M059J (cell line): ENCODE measurements at regions not wholly inside any gene's neighbourhood (a gene's known extent, or its start where the extent isn't known, plus 50 kb on each side); places are given as distances from the start of the nearest gene placed in this dataset.
"Not testable (repeated sequence)": the region's sequence is repeated elsewhere in the genome, so short reads cannot be mapped to it uniquely, and the experiment has no call there.

ENCODE experiments used
- DNase-seq: peaks from one replicate; pipeline ENCODE4 v3.0.0-alpha.2; 2012; ENCODE audit warnings: low read depth

DNA sequence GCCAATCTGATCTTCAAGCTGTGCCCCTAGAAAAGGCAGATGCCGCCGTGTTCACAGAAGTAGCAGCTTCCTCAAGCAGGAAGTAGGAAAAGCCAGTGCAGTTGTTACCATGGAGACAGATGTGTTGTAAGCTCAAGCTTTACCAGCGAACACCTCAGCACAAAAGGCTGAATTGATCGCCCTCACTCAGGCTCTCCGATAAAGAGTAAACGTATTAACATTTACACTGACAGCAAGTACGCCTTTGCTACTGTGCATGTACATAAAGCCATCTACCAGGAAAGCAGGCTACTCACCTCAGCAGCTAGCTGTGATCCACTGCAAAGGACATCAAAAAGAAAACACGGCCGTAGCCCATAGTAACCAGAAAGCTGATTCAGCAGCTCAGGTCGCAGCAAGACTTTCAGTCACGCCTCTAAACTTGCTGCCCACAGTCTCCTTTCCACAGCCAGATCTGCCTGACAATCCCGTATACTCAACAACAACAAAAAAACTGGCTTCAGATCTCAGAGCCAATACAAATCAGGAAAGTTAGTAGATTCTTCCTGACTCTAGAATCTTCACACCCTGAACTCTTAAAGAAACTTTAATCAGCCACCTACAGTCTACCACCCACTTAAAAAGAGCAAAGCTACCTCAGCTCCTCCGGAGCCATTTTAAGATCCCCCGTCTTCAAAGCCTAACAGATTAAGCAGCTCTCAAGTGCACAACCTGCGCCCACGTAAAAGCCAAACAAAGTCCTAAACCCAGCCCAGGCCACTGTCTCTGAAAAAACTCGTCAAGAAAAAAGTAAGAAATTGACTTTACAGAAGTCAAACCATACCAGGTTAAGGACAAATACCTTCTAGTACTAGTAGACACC lies 160.0 kb downstream of the DEFB131A start:
- peak; percentile 14 for DNase-seq

DNA sequence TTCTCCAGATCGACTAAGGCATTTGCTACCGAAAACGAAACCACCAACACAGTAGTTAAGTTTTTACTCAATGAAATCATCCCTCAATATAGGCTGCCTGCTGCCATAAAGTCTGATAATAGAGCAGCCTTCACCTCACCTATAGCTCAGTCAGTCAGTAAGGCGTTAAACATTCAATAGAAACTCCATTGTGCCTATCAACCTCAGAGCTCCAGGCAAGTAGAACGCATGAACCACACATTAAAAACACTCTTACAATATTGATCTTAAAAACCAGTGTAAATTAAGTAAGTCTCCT lies 160.6 kb downstream of the DEFB131A start:
- DNase-seq = not testable (repeated sequence)

DNA sequence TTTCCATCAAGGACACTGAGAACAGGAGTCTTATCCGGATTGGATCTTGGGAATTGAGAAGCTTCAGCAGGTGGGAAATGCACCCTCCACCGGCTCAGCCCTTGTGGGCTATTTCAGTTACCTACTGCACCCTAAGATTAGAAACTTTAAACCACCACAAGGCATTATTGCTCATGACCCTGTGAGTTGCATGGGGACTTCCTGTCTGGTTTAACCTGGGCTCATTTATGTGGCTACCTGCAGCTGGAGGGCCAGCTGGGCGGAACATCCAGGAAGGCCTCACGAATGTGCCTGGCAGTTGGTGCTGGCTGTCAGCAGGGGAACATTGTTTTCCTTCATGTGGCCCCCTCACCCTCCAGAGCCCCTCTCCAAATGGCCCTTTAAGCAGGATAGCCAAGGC lies 164.1 kb downstream of the DEFB131A start:
- no peak for DNase-seq

DNA sequence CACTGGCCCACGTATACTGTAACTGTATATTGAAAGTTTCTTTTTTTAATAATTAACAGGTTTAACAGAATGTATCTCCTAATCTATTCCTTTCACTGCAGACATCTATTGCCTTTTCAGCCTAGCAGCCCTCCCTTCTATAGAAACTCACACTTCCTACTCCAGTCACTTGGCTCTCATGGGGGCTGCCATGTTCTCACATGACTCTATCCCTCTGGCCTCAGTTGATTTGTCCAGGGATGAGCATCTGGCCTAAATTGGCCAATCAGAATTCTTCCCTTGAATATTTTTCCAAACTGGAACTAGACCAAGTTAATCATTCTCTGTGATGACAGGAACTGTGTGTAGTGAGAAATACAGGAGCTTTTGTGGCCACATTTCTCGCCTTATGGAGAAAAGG lies 166.1 kb downstream of the DEFB131A start:
- not testable (repeated sequence) for DNase-seq

DNA sequence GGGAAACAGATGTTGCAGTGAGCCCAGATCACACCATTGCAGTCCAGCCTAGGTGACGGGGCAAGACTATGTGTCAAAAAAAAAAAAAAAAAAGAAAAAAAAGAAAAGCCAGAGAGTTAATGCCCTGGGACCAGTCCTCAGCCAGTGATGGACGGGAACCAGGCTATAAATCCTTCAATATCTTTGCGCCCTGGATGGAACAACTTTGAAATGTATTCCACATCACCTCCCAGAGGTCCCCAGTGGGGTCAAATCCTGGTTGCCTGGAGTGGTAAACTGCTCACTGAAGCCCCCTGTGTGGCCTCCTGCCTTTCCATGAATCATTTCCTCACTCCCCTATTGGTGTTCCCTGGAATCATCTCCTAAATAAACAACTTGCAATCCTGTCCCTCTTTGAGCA lies 166.9 kb downstream of the DEFB131A start:
- DNase-seq = no peak

DNA sequence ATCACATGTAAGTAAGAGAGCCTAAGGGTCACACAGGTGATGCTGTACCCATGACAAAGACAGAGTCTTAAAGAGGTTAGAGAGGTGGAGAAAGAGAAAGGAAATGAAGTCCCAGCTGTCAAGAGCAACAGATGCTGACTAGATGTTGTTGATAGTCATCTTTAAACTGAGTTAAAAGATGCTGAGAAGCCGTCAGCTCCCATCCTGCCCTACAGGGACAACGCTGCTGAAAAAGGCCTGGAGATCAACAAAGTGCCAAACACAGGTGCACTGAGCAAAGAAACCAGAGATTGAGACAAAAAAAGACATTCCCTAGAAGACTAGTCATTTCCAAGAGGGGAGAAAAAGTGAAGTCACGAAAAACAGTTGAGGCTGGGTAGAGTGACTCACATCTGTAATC lies 145.0 kb upstream of the DRD5 start:
- DNase-seq = not testable (repeated sequence)

DNA sequence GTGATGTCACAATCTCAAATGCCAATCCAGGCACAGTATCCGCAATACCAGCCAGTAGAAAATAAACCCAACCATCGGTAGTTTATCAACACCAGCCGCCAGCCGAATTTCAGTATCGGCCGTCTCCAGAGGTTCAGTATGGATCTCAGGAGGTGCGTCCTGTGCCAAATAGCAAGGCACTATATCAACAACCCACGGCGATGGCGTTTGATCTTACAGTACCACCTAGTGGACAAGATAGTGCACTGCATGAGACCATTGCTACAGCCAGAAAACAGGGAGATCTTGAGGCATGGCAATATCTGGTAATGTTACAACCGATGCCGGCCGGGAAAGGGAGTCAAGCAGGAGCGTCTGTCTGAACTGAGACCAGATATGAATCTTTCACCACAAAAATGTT lies 121.8 kb upstream of the DRD5 start:
- not testable (repeated sequence) for DNase-seq

DNA sequence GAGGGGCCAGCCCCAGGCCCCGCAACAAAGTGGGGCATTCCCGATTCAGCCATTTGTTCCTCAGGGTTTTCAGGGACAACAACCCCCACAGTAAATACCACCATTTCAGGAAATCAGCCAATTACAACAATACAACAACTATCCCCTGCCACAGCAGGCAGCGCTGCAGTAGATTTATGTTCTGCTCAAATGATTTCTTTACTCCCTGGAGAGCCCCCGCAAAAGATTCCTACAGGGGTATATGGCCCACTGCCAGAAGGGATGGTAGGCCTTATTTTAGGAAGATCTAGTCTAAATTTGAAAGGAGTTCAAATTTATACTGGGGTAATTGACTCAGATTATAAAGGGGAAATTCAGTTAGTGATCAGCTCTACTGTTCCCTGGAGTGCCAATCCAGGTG lies 120.5 kb upstream of the DRD5 start:
- not testable (repeated sequence) for DNase-seq

DNA sequence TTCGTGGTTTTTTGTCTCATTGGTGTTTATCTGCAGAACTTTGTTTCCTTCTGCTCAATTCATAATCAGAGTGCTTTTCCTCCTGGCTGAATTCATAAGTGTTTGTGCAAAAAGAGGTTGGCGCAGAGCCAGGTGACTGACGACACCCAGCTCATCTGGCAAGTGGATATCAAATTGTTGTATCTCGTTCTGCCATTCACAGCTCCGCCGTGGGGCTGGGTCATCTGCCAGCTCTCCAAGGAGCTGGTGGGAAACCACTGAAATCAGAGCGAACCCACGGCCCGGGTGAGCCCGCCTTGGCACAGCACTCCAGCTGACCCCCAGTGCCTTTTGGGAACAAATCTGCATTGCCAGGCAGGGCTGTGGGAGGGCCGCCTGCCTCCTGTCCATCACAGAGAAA lies 110.7 kb upstream of the DRD5 start:
- DNase-seq = not testable (repeated sequence)

DNA sequence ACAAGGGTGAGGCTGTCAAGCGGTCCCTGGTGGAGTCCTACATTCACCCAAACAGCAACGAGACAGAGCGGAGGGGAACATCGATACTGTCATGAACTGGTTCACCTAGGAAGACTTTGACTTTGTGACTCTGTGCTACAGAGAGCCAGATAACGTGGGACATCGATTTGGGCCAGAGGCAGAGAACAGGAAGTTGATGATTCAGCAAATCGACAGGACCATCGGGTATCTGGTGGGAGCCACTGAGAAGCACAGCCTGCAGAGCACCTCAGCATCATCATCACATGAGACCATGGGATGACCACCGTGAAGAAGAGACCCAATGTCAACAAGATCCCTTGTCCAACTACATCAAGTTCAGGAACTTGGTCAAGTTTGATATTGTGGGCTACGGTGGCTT lies 104.1 kb upstream of the DRD5 start:
- DNase-seq = not testable (repeated sequence)

DNA sequence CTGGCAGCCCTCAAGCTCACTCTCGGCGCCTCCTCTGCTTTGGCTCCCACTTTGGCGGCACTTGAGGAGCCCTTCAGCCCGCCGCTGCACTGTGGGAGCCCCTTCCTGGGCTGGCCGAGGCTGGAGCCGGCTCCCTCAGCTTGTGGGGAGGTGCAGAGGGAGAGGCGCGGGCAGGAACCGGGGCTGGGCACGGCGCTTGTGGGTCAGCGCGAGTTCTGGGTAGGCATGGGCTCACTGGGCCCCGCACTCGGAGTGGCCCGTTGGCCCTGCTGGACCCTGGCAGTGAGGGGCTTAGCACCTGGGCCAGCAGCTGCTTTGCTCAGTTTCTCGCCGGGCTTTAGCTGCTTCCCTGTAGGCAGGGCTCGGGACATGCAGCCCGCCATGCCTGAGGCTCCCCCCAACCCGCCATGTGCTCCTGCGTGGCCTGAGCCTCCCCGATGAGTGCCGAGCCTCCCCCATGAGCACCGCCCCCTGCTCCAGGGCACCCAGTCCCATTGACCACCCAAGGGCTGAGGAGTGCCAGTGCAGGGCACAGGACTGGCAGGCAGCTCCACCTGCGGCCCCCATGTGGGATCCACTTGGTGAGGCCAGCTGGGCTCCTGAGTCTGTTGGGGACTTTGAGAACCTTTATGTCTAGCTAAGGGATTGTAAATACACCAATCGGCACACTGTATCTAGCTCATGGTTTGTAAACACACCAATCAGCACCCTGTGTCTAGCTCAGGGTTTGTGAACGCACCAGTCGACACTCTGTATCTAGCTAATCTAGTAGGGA lies 101.5 kb upstream of the DRD5 start:
- DNase-seq = no peak

DNA sequence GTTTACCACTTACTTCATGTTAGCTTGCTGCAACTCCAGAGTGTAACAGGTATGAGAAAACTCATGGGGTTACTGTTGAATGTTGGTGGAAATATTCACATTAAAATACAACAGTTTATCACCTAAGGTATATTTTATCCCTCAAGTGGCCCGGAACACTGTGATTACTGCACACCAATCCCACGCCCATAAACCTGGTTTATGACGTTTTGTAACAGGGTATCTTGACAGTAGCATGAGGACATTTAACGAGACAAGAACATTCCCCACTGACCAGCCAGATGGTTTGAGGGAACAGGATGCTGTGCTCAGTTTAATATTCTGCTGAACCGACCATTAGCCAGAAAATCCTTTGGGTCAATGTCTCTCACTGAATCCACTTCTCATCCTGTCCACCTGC lies 98.3 kb upstream of the DRD5 start:
- DNase-seq = not testable (repeated sequence)

DNA sequence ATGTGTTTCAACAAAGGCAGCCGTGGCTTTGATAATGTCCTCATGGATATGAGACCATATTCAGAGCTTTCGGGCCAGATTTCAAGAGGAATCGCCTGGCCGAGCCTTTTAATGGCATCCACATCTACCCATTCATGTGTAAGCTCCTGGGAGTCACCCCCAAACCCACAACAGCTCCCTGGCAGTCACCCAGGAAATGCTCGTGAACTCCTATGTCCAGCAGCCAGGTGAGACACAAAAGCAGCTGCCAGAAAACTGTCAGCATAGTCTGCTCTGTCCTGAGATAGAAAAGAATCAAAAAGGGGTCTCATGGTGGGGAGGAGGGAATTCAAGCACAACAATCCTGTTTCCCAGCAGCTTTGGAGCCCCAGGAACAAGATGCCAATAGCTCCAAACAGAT lies 96.4 kb upstream of the DRD5 start:
- not testable (repeated sequence) for DNase-seq

DNA sequence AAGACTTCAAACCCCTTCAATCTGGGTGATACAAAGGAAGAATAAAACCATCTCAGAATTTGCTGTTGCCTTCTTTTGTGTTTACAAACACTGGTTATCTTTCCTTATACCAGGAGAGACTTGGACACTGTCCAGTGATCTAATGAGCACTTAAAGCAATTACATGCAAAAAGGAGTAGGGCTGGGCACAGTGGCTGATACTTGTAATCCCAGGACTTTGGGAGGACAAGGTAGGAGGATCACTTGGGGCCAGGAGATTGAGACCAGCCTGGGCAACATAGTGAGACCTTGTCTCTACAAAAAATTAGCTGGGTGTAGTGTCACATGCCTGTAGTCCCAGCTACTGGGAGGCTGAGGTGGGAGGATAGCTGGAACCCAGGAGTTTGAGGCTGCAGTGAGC lies 95.7 kb upstream of the DRD5 start:
- DNase-seq = no peak

DNA sequence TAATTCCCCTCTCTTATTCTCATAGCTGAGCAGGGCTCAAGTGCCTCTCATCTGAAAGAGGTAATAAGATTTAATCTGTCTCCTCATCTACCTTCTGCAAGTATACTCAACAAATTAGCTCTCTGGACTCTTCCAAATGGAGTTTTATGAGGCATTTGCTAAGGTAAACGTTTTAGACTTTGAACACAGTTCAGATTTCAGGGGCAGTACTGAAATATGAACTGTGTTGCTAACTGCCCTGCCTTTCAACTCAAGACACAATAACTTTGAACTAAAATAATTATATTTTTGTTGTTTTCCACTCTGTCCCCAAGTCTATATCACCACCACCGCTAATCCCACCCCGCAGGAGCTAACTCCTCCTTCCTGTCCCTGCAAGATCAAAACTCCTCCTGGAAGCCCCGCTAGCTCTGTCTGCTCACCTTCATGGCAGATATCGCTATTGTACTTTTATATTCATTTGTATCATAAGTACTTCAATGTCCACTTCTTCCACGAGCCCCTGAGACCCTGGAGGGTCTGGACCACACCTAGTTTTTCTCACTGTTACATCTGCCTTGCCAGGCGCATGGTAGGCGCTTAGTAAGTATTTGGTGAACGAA lies 90.7 kb upstream of the DRD5 start:
- DNase-seq = not testable (repeated sequence)

DNA sequence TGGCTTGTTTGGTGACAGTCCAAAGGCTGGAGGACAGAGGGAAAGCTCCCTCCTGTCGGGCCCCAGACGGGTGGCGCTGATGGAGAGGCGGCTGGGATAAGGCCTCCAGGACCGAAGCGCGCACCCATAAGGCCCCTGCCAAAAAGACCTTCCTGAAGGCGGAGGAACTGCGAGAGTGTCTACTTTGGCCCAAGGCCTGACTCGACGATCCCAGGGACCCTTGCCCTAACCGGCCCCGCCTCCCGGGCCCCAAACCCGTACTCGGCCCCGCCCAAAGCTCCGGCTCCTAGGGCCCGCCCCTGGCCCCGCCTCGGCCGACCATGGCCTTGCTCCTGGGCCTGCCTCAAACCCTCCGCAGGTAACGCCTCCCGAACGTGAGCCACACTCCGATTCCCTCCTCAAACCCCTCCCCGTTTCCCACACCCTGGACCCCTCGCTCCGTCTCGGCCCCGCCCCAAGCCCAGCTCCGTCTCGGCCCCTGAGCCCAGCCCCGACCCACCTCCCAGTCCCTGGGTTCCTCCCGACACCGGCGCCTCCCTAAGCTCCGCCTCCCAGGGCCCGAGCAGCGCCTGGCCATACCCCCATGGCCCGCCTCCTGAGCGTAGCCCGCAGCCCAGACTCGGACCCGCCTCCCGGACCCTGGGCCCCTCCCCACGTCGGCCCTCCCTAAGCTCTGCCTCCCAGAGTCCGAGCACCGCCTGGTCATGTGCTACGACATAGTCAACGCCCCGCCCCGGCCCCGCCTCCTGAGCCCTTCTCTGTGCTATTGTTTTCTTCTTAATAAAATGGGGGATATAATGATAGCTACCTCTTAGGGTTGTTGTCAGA lies 90.0 kb upstream of the DRD5 start:
- peak; percentile 30 for DNase-seq

DNA sequence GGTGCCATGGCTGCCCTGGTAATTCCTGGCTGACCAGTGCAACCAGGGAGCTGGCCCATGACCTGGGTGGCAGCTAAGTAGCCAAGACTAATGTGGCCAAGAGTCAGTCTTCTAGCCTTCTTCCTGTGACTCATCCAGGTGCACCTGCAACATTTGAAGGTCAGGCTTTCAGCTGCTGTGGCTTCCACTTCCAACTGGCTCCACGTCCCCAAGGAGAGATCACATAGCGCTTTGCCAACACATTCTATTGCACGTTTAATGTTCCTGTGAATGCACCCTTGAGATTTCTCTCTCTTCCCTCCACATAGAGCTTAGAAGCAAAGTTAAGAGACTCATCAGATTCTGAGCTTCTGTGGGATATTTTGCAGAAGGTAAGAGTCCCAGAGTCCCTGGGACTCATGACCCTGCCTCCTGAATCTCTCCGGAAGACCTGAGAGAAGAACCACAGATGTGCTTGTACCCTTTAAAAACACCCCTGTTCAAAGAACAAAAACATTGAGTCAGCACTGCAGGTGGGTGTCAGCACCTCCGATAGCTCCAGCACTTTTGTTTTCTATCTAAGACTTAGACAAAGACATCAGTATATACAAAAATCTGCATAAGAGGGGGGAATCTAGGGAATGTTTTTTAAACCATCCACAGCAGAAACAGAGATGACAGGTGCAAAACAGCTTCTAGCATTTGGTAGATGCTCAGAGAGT lies 88.5 kb upstream of the DRD5 start:
- not testable (repeated sequence) for DNase-seq

DNA sequence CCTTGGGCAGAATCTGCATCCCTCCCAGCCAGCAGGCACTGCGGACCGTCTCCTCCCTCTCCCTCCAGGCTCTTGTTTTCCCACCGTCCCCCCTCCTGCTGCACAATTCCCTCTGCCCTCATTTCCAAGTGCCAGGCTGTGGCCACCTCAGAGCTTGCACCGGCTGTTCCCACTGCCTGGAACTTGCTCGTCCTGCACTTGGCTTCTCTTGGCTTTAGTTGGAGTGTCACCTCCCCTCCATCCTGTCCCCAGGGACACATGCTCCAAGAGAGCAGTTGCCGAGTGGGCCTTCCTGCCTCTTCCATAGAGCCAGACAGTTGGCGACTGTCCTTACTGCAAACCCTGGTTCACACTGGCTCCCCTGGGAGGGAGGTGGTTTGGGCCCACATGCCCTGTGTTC lies 87.0 kb upstream of the DRD5 start:
- DNase-seq = not testable (repeated sequence)

DNA sequence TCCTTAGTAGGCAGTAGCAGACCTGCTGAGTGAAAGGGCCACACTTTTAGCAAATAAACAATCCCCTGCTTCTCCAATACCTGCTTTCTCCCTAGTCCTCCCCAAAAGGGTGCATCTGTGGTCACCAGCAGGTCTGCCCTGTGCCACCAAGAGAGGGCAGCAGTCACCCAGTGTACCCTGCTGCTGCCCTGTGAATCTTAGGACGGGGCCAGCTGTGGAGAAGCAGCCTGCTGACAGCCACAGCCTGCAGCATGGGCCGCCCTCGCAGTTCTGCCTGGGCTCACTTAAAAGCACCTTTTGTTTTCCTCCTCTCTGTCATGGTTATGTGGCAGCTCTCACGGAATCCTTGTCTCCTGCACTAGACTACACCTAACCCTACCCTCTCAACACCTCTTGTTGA lies 85.4 kb upstream of the DRD5 start:
- peak; percentile 12 for DNase-seq

DNA sequence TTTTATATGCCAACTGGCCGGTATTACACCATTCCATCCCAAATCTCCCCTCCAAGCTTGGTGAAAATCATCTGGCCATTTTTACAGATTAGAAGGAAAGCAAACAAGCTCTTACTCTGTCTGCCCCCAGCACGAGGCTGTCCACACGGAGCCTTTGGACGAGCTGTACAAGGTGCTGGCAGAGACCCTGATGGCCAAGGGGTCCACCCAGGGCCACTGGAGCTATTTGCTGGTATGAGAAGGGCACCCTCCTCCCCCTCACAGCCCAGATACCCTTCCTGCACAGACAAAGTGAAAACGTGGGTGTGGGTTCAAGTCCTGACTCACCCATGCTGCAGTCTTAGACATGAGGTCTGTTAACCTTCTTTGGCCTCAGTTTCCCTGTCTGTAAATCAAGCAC lies 84.9 kb upstream of the DRD5 start:
- DNase-seq = not testable (repeated sequence)

DNA sequence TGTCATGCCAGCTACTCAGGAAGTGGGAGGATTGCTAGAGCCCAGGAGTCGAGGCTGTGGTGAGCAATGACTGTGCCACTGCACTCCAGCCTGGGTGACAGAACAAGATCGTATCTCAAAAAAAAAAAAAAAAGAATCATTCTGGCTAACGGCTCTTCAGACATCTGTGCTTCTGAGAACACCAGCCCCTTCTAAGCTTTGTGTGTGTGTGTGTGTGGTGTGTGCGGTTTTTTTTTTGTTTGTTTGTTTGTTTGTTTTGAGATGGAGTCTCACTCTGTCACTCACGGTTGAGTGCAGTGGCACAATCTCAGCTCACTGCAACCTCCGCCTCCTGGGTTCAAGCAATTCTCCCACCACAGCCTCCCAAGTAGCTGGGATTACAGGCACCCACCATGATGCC lies 79.4 kb upstream of the DRD5 start:
- not testable (repeated sequence) for DNase-seq
